ENCODE measurements at regions not wholly inside any gene's neighbourhood (a gene's known extent, or its start where the extent isn't known, plus 50 kb on each side); places are given as distances from the start of the nearest gene placed in this dataset.

DNA sequence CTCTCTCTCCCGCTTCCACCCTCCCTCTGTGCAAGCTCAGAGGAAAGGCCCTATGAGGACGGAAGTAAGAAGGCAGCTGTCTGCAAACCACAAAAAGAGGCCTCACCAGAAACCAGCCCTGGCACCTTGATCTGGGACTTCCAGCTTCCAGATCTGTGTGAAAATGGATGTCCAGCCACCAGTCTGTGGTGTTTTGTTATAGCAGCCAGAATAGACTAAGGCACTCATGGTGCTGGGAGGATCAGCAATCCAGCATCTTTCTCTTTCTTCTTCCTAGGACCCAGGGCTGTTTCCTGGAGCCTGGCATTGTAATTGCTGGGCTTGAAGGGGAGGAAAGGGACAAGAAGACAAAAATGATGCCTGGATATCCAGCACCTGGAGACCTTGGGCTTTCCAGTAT is 122.5 kb downstream of the SOCS6 start:
- no peak for TF ChIP-seq EP300 (IDR thresholded peaks at IDR 0.05)
- no peak for TF ChIP-seq POLR2A (IDR thresholded peaks at IDR 0.05)
- TF ChIP-seq, protein P1, sequence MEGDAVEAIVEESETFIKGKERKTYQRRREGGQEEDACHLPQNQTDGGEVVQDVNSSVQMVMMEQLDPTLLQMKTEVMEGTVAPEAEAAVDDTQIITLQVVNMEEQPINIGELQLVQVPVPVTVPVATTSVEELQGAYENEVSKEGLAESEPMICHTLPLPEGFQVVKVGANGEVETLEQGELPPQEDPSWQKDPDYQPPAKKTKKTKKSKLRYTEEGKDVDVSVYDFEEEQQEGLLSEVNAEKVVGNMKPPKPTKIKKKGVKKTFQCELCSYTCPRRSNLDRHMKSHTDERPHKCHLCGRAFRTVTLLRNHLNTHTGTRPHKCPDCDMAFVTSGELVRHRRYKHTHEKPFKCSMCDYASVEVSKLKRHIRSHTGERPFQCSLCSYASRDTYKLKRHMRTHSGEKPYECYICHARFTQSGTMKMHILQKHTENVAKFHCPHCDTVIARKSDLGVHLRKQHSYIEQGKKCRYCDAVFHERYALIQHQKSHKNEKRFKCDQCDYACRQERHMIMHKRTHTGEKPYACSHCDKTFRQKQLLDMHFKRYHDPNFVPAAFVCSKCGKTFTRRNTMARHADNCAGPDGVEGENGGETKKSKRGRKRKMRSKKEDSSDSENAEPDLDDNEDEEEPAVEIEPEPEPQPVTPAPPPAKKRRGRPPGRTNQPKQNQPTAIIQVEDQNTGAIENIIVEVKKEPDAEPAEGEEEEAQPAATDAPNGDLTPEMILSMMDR (IDR thresholded peaks at IDR 0.05): no peak
